HCT116 (cell line): ENCODE measurements at regions not wholly inside any gene's neighbourhood (a gene's known extent, or its start where the extent isn't known, plus 50 kb on each side); places are given as distances from the start of the nearest gene placed in this dataset.
"Not testable (repeated sequence)": the region's sequence is repeated elsewhere in the genome, so short reads cannot be mapped to it uniquely, and the experiment has no call there.

Source experiments
- CEBPB ChIP-seq: IDR thresholded peaks from 2 replicates; pipeline ENCODE4 v1.6.1; 2012; ENCODE audit warnings: low read depth
- EZH2 ChIP-seq: fragments of 200-600 bp; sonication (generic); IDR thresholded peaks from 2 replicates; pipeline ENCODE4 v1.6.1; 2017; ENCODE audit warnings: antibody characterized with exemption, mixed run types
- FOSL1 ChIP-seq: IDR thresholded peaks from 2 replicates; pipeline ENCODE4 v1.6.1; 2012; ENCODE audit warnings: low read depth
- POLR2A ChIP-seq: IDR thresholded peaks from 2 replicates; pipeline ENCODE4 v1.7.0; 2011; ENCODE audit warnings: borderline replicate concordance; ENCODE audit not compliant: insufficient read depth, insufficient read length; ENCODE audit errors: extremely low read depth
- POLR2AphosphoS5 ChIP-seq: IDR thresholded peaks from 2 replicates; pipeline ENCODE4 v1.6.1; 2011; ENCODE audit warnings: mild to moderate bottlenecking, low read depth, low read length, moderate library complexity
- RAD21 ChIP-seq: IDR thresholded peaks from 2 replicates; pipeline ENCODE4 v1.6.1; 2012; ENCODE audit warnings: low read depth, mild to moderate bottlenecking
- SP1 ChIP-seq: IDR thresholded peaks from 2 replicates; pipeline ENCODE4 v1.6.1; 2012; ENCODE audit warnings: low read depth
- SRF ChIP-seq: IDR thresholded peaks from 2 replicates; pipeline ENCODE4 v1.6.1; 2012; ENCODE audit warnings: low read depth
- YY1 ChIP-seq: IDR thresholded peaks from 2 replicates; pipeline ENCODE4 v1.6.1; 2011; ENCODE audit warnings: low read length, low read depth, moderate library complexity, mild to moderate bottlenecking; ENCODE audit not compliant: insufficient replicate concordance; ENCODE audit errors: extremely low read depth
- ZNF274 ChIP-seq: fragments of 200-500 bp; sonication (Bioruptor generic); IDR thresholded peaks from 2 replicates; pipeline ENCODE4 v1.6.1; 2014; ENCODE audit warnings: mild to moderate bottlenecking, low read depth, low read length, inconsistent platforms
- TF ChIP-seq, protein P1 (sequence below), 3 experiments: fragments of 200-600 bp in 1 of 3; sonication (generic) in 1 of 3; IDR thresholded peaks in 2 of 3; conservative IDR thresholded peaks in 1 of 3; 2 replicates each; pipeline ENCODE4 v1.5.1; 2012 to 2017; ENCODE audit warnings: low read depth in 2 of 3, low read length in 2 of 3, antibody characterized with exemption in 1 of 3, borderline replicate concordance in 1 of 3, control low read depth in 1 of 3, mild to moderate bottlenecking in 1 of 3, mixed read lengths in 1 of 3, mixed run types in 1 of 3, moderate library complexity in 1 of 3; ENCODE audit not compliant: insufficient read depth in 1 of 3
- TF ChIP-seq, protein P2 (sequence below): IDR thresholded peaks from 2 replicates; pipeline ENCODE4 v1.6.1; 2012

DNA sequence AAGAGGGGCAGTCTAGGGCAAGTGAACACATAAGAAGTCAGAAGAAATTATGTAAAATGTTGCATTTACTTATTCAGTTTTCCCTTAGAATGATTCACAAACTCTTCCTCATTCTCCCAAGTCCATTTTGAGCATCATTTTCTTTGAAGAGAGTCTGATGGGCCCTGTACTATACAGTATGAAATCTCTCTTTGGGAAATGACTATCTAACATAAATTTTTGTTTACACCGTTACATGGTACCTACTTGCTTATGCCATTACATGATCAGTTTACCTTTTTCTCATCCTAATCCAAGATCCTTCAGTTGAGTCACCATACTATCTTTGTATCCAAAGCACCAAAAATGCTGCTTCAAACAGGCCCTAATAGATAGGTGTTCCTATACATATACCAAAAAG is 4774.4 kb upstream of the OR11H1 start:
- not testable (repeated sequence) for TF ChIP-seq EZH2, POLR2A, ZNF274, FOSL1, YY1, CEBPB, SP1, POLR2AphosphoS5, SRF, RAD21
- TF ChIP-seq, protein P1, sequence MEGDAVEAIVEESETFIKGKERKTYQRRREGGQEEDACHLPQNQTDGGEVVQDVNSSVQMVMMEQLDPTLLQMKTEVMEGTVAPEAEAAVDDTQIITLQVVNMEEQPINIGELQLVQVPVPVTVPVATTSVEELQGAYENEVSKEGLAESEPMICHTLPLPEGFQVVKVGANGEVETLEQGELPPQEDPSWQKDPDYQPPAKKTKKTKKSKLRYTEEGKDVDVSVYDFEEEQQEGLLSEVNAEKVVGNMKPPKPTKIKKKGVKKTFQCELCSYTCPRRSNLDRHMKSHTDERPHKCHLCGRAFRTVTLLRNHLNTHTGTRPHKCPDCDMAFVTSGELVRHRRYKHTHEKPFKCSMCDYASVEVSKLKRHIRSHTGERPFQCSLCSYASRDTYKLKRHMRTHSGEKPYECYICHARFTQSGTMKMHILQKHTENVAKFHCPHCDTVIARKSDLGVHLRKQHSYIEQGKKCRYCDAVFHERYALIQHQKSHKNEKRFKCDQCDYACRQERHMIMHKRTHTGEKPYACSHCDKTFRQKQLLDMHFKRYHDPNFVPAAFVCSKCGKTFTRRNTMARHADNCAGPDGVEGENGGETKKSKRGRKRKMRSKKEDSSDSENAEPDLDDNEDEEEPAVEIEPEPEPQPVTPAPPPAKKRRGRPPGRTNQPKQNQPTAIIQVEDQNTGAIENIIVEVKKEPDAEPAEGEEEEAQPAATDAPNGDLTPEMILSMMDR (IDR thresholded peaks at IDR 0.05 in 2 of 3, conservative IDR thresholded peaks at IDR 0.05 in 1 of 3; ENCODE audit: borderline replicate concordance in 1 of 3, insufficient read depth in 1 of 3, low read depth in 2 of 3, low read length in 2 of 3) = not testable (repeated sequence)
- TF ChIP-seq, protein P2, sequence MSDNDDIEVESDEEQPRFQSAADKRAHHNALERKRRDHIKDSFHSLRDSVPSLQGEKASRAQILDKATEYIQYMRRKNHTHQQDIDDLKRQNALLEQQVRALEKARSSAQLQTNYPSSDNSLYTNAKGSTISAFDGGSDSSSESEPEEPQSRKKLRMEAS = not testable (repeated sequence)
